ENCODE measurements at regions not wholly inside any gene's neighbourhood (a gene's known extent, or its start where the extent isn't known, plus 50 kb on each side); places are given as distances from the start of the nearest gene placed in this dataset.

DNA sequence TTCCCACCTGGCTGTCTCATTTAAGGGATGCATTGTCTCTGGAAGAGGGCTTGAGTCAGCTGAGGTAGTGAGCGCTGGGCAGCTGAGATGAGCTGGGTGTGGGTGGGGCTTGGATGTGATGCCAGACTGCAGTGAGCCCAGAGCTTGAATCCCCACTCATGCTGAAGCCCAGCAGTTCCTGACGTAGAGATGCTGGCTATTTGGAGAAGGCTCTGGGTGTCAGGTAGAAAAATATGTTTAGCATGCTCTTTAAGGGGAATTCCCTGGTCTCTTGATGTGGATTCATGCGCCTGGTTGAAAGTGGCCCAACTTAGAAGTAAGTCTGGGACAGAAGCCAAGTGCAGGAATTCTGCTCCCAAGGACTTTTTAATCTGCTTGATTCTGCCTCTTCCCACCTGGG is 241.5 kb upstream of the IGFBP3 start:
- DNase-seq (ENCODE audit: low read depth), result no peak
- no peak for TF ChIP-seq CTCF (IDR thresholded peaks at IDR 0.05; ENCODE audit: low read depth, low read length)
- TF ChIP-seq MAX (IDR thresholded peaks at IDR 0.05; ENCODE audit: low read depth, low read length), result no peak
- no peak for TF ChIP-seq MYC (IDR thresholded peaks at IDR 0.05; ENCODE audit: low read depth, low read length)
- TF ChIP-seq POLR2A (IDR thresholded peaks at IDR 0.05; ENCODE audit: extremely low read depth, insufficient read length), result no peak
- no peak overlapping the region for H3K4me3 ChIP-seq (ENCODE audit: low read depth, low read length)

GRCh38 chr7:46160861-46161260 is 239.8 kb upstream of the IGFBP3 start:
- no peak for DNase-seq (ENCODE audit: low read depth)
- TF ChIP-seq MAX (IDR thresholded peaks at IDR 0.05; ENCODE audit: low read depth, low read length), result no peak
- TF ChIP-seq MYC (IDR thresholded peaks at IDR 0.05; ENCODE audit: low read depth, low read length), result no peak
- no peak for TF ChIP-seq POLR2A (IDR thresholded peaks at IDR 0.05; ENCODE audit: extremely low read depth, insufficient read length)
- no peak for TF ChIP-seq CTCF (IDR thresholded peaks at IDR 0.05; ENCODE audit: low read depth, low read length)
- no peak overlapping the region for H3K4me3 ChIP-seq (ENCODE audit: low read depth, low read length)

GRCh38 chr7:46157931-46158330 is 236.9 kb upstream of the IGFBP3 start:
- DNase-seq (ENCODE audit: low read depth), result no peak
- TF ChIP-seq CTCF (IDR thresholded peaks at IDR 0.05; ENCODE audit: low read depth, low read length), result no peak
- no peak for TF ChIP-seq MYC (IDR thresholded peaks at IDR 0.05; ENCODE audit: low read depth, low read length)
- no peak for TF ChIP-seq POLR2A (IDR thresholded peaks at IDR 0.05; ENCODE audit: extremely low read depth, insufficient read length)
- no peak for TF ChIP-seq MAX (IDR thresholded peaks at IDR 0.05; ENCODE audit: low read depth, low read length)

GRCh38 chr7:46157404-46157803 is 236.3 kb upstream of the IGFBP3 start:
- no peak overlapping the region for H3K4me3 ChIP-seq (ENCODE audit: low read depth, low read length)
- DNase-seq (ENCODE audit: low read depth), result no peak
- TF ChIP-seq MAX (IDR thresholded peaks at IDR 0.05; ENCODE audit: low read depth, low read length) (no peak), MYC (IDR thresholded peaks at IDR 0.05; ENCODE audit: low read depth, low read length) (no peak), POLR2A (IDR thresholded peaks at IDR 0.05; ENCODE audit: extremely low read depth, insufficient read length) (no peak), CTCF (IDR thresholded peaks at IDR 0.05; ENCODE audit: low read depth, low read length) (no peak)

More at GRCh38 chr7:46157931-46158330, 236.9 kb upstream of the IGFBP3 start:
- H3K4me3 ChIP-seq (ENCODE audit: low read depth, low read length), result no peak overlapping the region

DNA sequence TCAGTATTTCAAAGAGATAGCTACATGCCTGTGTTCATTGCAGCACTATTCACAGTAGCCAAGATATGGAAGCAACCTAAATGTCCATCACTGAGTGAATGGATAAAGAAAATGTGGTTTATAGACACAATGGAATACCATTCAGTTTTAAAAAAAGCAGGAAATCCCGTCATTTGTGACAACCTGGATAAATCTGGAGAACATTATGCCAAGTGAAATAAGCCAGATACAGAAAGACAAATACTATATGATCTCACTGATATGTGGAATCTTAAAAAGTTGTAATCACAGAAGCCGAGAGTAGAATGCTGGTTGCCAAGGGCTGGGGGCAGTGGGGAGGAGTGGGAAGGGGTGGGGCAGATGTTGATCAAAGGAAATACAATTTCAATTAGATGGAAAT is 235.8 kb upstream of the IGFBP3 start:
- TF ChIP-seq CTCF (IDR thresholded peaks at IDR 0.05; ENCODE audit: low read depth, low read length), result no peak
- no peak for TF ChIP-seq POLR2A (IDR thresholded peaks at IDR 0.05; ENCODE audit: extremely low read depth, insufficient read length)
- TF ChIP-seq MYC (IDR thresholded peaks at IDR 0.05; ENCODE audit: low read depth, low read length), result no peak
- TF ChIP-seq MAX (IDR thresholded peaks at IDR 0.05; ENCODE audit: low read depth, low read length), result no peak
- H3K4me3 ChIP-seq (ENCODE audit: low read depth, low read length), result no peak overlapping the region
- no peak for DNase-seq (ENCODE audit: low read depth)

- H3K4me3 ChIP-seq (ENCODE audit: low read depth, low read length), result no peak overlapping the region
- TF ChIP-seq MYC (IDR thresholded peaks at IDR 0.05; ENCODE audit: low read depth, low read length), result no peak
- no peak for TF ChIP-seq CTCF (IDR thresholded peaks at IDR 0.05; ENCODE audit: low read depth, low read length)
- no peak for TF ChIP-seq MAX (IDR thresholded peaks at IDR 0.05; ENCODE audit: low read depth, low read length)
- no peak for TF ChIP-seq POLR2A (IDR thresholded peaks at IDR 0.05; ENCODE audit: extremely low read depth, insufficient read length)
- DNase-seq (ENCODE audit: low read depth), result peak; percentile 25
Observed at GRCh38 chr7:46156086-46156485, 235.0 kb upstream of the IGFBP3 start.
